Spleen (tissue), 11 donors: ENCODE measurements at regions not wholly inside any gene's neighbourhood (a gene's known extent, or its start where the extent isn't known, plus 50 kb on each side); places are given as distances from the start of the nearest gene placed in this dataset.

Experiments used
- DNase-seq: peaks from one replicate; pipeline ENCODE4 v3.0.0-alpha.2; 2020
- H3K27ac ChIP-seq, 8 donors: fragments of 200-600 bp; sonication (generic) in 7 of 8; 1 replicate in 4 of 8; 2 replicates in 4 of 8; pipeline versions ENCODE4 v1.5.0 to v1.8.0; 2016 to 2021; ENCODE audit warnings: inconsistent platforms in 4 of 8, mild to moderate bottlenecking in 4 of 8, moderate library complexity in 1 of 8
- H3K27me3 ChIP-seq, 7 donors: fragments of 200-600 bp; sonication (generic) in 6 of 7; replicated peaks in 1 of 7; 1 replicate in 4 of 7; 2 replicates in 3 of 7; pipeline versions ENCODE4 v1.5.0 to v1.8.0; 2016 to 2021; ENCODE audit warnings: inconsistent platforms in 3 of 7, mild to moderate bottlenecking in 1 of 7
- H3K36me3 ChIP-seq, 6 donors: fragments of 200-600 bp; sonication (generic) in 5 of 6; 1 replicate in 4 of 6; 2 replicates in 2 of 6; pipeline versions ENCODE4 v1.5.0 to v1.8.0; 2016 to 2021; ENCODE audit warnings: inconsistent platforms in 2 of 6
- H3K4me1 ChIP-seq, 6 donors: fragments of 200-600 bp; sonication (generic) in 5 of 6; 1 replicate in 3 of 6; 2 replicates in 3 of 6; pipeline versions ENCODE4 v1.5.0 to v1.8.0; 2016 to 2021; ENCODE audit warnings: inconsistent platforms in 3 of 6
- H3K4me3 ChIP-seq, 8 donors: fragments of 200-600 bp; sonication (generic) in 7 of 8; 1 replicate in 4 of 8; 2 replicates in 4 of 8; pipeline versions ENCODE4 v1.5.0 to v1.8.0; 2016 to 2021; ENCODE audit warnings: inconsistent platforms in 4 of 8, mild to moderate bottlenecking in 4 of 8, moderate library complexity in 2 of 8
- H3K9me3 ChIP-seq, 8 donors: fragments of 200-600 bp; sonication (generic) in 7 of 8; 1 replicate in 4 of 8; 2 replicates in 4 of 8; pipeline versions ENCODE4 v1.5.0 to v1.8.0; 2016 to 2021; ENCODE audit warnings: inconsistent platforms in 4 of 8
- POLR2A ChIP-seq, 3 donors: fragments of 450-650 bp; IDR thresholded peaks; one replicate each; pipeline ENCODE4 v1.5.1; 2017; ENCODE audit warnings: antibody characterized with exemption in 3 of 3, mild to moderate bottlenecking in 1 of 3
- POLR2AphosphoS5 ChIP-seq, 3 donors: sonication (generic); formaldehyde crosslinking; IDR thresholded peaks; one replicate each; pipeline ENCODE4 v1.5.1; 2017; ENCODE audit warnings: antibody characterized with exemption in 3 of 3
- WGBS, 5 donors: extraction: QIAGEN DNeasy Blood & Tissue Kit in 3 of 5; methylation state at CpG; one replicate each; pipeline versions ENCODE4 v1.1.5 to v1.1.7; 2013 to 2018; 5-methylcytosine and 5-hydroxymethylcytosine counted together
- intact Hi-C: fragments of 100-400 bp; cut with DNase I; formaldehyde crosslinking; loops from one replicate; pipeline ENCODE4 v1.15.0; 2023; ENCODE audit warnings: low total_unique reads
- TF ChIP-seq, protein P1 (sequence below), 11 experiments: fragments of 200-600 bp in 7 of 11; fragments of 450-650 bp in 4 of 11; sonication (generic) in 4 of 11; IDR thresholded peaks in 8 of 11; conservative IDR thresholded peaks in 3 of 11; 1 replicate in 7 of 11; 2 replicates in 4 of 11; pipeline versions ENCODE4 v1.4.0 to v1.8.0; 2016 to 2021; ENCODE audit warnings: antibody characterized with exemption in 11 of 11, inconsistent platforms in 4 of 11, mild to moderate bottlenecking in 1 of 11
- donor health status: healthy with polysubstance abuse.
- donor health status: DM: no; HTN: no; CAD: no; lungs with moderate emphysema.
- donor health status: DM: no; HTN: no; CAD: no.
- donor health status: Bipolar disorder and iron deficiency.
- donor health status: healthy.
- donor health status: DM: no; HTN: no; CAD: no.
- donor health status: DM: yes; HTN: yes; CAD: no.

DNA sequence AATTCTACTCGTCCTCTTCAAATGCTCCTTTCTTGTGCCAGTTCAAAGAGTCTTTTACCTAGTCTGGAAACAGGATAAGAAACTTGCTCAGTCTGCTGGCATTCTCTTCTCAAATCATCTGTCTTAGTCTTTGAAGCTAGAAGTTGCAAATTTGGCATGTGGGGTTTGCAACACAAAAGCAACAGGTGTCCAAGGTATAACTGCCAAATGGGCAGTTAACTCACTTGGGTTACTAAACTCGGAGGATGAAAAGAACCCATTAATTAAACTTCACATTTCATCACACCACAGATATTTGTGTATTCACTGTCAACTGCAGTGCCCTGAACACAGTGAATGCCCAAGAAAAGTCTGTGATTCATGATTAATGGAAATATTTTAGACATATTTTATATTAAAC is 108.0 kb upstream of the TARS1 start:
- intact Hi-C loops, result no loop called here
- TF ChIP-seq, protein P1, sequence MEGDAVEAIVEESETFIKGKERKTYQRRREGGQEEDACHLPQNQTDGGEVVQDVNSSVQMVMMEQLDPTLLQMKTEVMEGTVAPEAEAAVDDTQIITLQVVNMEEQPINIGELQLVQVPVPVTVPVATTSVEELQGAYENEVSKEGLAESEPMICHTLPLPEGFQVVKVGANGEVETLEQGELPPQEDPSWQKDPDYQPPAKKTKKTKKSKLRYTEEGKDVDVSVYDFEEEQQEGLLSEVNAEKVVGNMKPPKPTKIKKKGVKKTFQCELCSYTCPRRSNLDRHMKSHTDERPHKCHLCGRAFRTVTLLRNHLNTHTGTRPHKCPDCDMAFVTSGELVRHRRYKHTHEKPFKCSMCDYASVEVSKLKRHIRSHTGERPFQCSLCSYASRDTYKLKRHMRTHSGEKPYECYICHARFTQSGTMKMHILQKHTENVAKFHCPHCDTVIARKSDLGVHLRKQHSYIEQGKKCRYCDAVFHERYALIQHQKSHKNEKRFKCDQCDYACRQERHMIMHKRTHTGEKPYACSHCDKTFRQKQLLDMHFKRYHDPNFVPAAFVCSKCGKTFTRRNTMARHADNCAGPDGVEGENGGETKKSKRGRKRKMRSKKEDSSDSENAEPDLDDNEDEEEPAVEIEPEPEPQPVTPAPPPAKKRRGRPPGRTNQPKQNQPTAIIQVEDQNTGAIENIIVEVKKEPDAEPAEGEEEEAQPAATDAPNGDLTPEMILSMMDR (IDR thresholded peaks at IDR 0.05 in 8 of 11, conservative IDR thresholded peaks at IDR 0.05 in 3 of 11), result no peak
- TF ChIP-seq POLR2AphosphoS5 (IDR thresholded peaks at IDR 0.05), result no peak
- no peak for TF ChIP-seq POLR2A (IDR thresholded peaks at IDR 0.05)
- Histone ChIP-seq H3K27me3 (no peaks in the 10 kb centered on the region), H3K36me3 (no peaks in the 10 kb centered on the region), H3K27ac (no peak overlapping the region), H3K4me1 (no peaks in the 10 kb centered on the region), H3K9me3 (no peaks in the 10 kb centered on the region), H3K4me3 (no peak overlapping the region)
- WGBS, 5 donors, result 71 to 82% (median 81%) methylated on average over 2 of the region's 2 CpGs
- DNase-seq, result no peak

DNA sequence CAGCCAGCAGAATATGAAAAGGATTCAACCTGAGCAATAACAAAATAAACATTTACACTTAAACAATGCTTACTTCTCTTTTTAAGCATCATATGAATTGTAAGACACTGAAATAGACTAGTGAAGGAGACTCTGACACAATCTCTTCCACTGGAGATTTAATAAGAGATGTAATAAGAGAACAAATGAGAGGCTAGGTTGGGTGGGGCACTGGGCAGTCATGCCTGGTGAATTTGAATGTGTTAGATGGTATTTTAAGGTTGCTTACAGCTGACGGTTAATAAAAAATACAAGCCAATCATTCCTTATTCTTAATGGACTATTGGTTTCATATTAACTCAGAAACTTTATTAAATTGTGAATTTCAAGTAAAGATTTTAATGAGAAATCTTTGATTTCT is 105.9 kb upstream of the TARS1 start:
- TF ChIP-seq POLR2AphosphoS5 (IDR thresholded peaks at IDR 0.05) (no peak), POLR2A (IDR thresholded peaks at IDR 0.05) (no peak)
- TF ChIP-seq, protein P1 (IDR thresholded peaks at IDR 0.05 in 8 of 11, conservative IDR thresholded peaks at IDR 0.05 in 3 of 11), result no peak
- Histone ChIP-seq H3K9me3 (no peaks in the 10 kb centered on the region), H3K27me3 (no peaks in the 10 kb centered on the region), H3K36me3 (no peaks in the 10 kb centered on the region), H3K4me1 (no peaks in the 10 kb centered on the region), H3K27ac (no peak overlapping the region), H3K4me3 (no peak overlapping the region)
- WGBS, 5 donors, result 87 to 97% (median 89%) methylated on average over 1 of the region's 1 CpG
- DNase-seq, result no peak
- intact Hi-C loops, result no loop called here

DNA sequence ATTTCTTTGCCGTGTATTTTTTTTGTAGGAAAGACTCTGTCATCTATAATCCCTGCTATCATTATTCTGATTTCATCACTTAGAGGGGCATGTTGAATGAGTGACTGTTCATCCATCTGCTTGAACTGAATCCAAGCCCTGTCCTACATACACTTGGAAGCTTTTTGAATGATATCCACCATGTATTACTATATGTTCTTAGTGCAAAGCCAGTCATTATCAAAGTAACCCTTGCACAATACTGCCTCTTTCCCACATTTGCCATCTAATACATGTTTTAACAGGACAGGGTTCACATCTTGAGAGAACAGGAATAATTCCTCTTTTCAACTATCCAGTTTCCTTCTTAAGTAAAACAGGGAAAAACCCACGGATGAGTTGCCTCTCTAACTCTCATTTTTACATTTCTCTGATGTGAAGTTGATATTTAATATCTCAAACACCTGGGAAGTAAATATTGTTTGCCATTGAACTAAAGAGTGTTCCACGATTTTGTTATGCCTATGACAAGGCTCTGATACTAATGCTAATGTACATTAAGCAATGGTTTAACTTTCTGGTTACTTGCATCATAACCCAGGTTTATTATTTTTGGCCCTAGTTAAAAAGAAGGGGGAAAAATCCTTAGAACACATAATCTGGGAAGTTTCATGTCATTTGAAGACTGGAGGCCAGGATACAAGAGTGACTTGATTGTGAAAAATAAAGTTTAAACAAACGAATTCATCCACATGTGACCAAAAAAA is 103.7 kb upstream of the TARS1 start:
- Histone ChIP-seq H3K36me3 (no peaks in the 10 kb centered on the region), H3K4me1 (no peaks in the 10 kb centered on the region), H3K27me3 (no peaks in the 10 kb centered on the region), H3K27ac (no peak overlapping the region), H3K9me3 (peaks cover 0 to 5% (median 0%) of the 10 kb centered on the region in 8 donors), H3K4me3 (no peak overlapping the region)
- intact Hi-C loops, result no loop called here
- no peak for TF ChIP-seq POLR2A (IDR thresholded peaks at IDR 0.05)
- TF ChIP-seq, protein P1 (IDR thresholded peaks at IDR 0.05 in 8 of 11, conservative IDR thresholded peaks at IDR 0.05 in 3 of 11), result no peak
- TF ChIP-seq POLR2AphosphoS5 (IDR thresholded peaks at IDR 0.05), result no peak
- WGBS, 5 donors, result 69 to 81% (median 77%) methylated on average over 4 of the region's 4 CpGs
- no peak for DNase-seq

DNA sequence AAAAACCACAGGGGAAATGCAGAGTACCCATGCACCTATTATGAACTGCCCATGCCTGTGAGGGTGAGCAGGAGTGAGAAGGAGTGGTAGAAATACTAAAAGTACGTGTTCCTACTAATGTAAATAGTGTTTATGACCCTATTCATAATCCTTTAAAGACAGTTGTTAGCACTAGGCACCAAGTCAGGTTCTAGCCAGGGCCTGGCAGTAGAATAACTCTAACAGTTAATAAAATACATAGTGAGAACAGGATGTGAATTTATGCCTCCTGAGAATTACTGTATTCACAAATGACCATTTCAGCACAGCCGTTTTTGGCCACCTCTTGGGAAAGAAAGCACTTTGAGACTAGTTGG is 103.2 kb upstream of the TARS1 start:
- H3K4me3 ChIP-seq, result no peak overlapping the region
- TF ChIP-seq POLR2AphosphoS5 (IDR thresholded peaks at IDR 0.05), result no peak
- TF ChIP-seq POLR2A (IDR thresholded peaks at IDR 0.05), result no peak
- TF ChIP-seq, protein P1 (IDR thresholded peaks at IDR 0.05 in 8 of 11, conservative IDR thresholded peaks at IDR 0.05 in 3 of 11), result no peak
- intact Hi-C loops, result no loop called here
- H3K27ac ChIP-seq, result no peak overlapping the region
- H3K4me1 ChIP-seq, result no peaks in the 10 kb centered on the region
- no peaks in the 10 kb centered on the region for H3K27me3 ChIP-seq
- 68 to 81% (median 71%) methylated on average over 2 of the region's 2 CpGs for WGBS, 5 donors
- DNase-seq, result no peak
- peaks cover 0 to 5% (median 0%) of the 10 kb centered on the region in 8 donors for H3K9me3 ChIP-seq
- H3K36me3 ChIP-seq, result no peaks in the 10 kb centered on the region
